KBM-7 (cell line): ENCODE measurements at regions not wholly inside any gene's neighbourhood (a gene's known extent, or its start where the extent isn't known, plus 50 kb on each side); places are given as distances from the start of the nearest gene placed in this dataset.

Experiments
- DNase-seq: peaks from one replicate; pipeline ENCODE4 v3.0.0-alpha.2; 2015
- in situ Hi-C: fragments of 300-500 bp; cut with MboI; formaldehyde crosslinking; loops from 2 replicates; pipeline ENCODE4 v1.14.3; 2020; ENCODE audit warnings: low sequenced_read_pairs, low pct_unique_long_range_greater_than_20kb, mixed read lengths

DNA sequence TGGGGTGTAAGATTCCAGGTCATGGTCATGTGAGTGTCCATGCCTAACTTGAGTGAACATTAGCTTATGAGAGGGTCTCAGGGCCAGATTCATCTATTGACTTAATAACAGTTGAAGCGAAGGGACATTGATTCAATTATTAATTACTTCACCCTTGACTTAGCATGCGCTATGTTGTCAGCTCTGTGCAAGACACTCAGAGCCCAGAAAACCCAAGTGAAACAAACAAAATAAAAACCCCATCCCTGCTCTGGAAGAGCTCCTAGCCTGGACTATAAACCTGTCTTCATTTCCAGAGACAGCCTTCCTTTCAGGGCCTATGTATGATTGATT lies 66.0 kb upstream of the TNS3 start:
- in situ Hi-C loops, result no loop called here
- no peak for DNase-seq

DNA sequence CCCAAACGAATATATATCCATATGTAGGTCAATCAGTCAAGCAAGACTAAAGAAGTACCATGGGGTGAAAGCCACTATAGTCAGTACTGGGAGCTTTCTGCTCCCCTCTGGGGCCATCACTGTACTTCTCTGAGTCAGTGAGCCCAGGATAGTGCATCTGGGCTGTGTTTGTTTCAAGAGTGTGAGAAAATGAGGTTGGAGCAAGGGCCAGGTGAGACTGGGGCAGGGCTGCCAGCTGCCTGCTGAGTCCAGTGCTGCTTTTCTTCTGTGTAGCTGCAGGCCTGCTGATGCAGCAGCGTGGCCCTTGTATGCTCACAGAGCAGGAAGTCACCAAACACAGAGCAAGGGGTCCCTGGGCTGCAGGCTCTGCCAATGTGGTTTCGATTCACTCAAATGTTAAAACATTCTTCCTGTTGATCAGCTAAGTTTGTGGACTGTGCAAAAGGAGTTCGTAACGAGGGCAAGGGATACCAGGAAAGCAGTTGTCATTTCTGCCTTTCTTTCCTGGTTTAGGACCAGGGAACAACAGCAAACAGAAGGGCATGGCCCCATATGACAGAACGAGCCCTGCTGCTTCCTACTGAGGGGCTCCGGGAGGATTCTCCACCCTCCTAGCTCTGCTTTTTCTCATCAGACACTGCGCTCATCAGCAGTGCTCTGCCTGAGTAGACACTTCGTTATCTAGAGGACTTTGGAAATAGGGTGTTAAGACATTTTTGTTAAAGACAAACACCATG lies 65.4 kb upstream of the TNS3 start:
- peak; percentile 24 for DNase-seq
- in situ Hi-C loops, result no loop called here

DNA sequence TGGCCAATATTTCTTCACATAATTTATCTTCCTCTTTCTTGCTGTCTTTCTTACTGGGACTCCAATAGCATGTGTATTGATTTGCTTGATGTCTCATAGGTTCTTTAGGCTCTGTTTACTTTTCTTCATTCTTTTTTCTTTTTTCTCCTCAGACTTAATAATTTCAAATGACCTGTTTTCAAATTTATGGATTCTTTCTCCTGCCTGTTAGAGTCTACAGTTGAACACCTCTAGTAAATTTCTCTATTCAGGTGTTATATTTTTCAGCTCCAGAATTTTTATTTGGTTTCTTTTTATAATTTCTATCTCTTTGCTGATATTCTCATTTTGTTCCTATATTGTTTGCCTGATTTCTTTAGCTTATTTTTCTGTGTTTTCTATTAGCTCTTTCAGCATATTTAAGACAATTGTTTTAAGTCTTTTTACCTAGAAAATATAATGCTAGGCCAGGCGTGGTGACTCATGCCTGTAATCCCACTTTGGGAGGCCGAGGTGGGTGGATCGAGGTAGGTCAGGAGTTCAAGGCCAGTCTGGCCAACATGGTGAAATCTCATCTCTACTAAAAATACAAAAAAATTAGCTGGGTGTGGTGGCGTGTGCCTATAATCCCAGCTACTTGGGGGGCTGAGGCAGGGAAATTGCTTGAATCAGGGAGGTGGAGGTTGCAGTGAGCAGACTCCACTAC lies 61.9 kb upstream of the TNS3 start:
- in situ Hi-C loops, result no loop called here
- DNase-seq, result no peak

DNA sequence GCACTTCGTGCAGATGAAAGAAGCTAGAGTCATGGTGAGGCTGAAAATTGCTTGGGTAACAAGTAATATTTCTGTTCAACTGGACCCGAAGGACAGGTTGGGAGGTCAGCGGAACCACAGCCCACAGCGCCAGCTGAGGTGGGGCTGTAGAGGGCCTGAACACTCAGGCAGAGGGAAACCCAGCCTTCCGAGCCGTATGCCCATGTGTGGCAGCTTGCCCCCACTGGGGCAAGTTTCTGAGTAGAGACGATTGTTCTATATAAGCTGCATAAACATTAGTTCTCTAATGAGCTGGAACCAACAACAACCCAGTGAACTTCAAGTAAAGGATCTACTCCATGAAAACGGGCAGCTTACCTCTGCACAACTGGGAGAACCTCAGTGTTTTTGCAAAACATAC lies 58.4 kb upstream of the TNS3 start:
- DNase-seq, result no peak
- in situ Hi-C loops, result no loop called here

DNA sequence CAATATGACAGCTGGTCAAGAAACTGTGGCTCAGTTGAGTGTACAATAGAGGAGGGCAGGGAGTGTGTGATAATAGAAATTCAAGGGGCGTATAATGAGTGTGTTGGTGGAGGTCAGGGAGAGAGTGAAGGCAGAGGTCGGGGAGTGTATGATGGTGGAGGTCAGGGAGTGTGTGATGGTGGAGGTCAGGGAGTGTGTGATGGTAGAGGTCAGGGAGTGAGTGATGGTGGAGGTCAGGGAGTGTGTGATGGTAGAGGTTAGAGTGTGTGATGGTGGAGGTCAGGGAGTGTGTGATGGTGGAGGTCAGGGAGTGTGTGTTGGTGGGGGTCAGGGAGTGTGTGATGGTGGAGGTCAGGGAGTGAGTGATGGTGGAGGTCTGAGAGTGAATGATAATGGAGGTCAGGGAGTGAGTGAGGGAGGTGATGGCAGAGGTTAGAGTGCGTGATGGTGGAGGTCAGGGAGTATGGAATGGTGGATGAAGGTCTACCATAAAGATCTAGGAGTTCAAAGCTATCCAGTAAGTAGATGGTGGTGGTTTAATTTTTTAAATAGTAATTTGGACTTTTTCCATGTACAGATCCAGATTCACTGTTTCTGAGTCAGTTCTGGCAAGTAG lies 57.7 kb upstream of the TNS3 start:
- no peak for DNase-seq
- in situ Hi-C loops, result no loop called here

DNA sequence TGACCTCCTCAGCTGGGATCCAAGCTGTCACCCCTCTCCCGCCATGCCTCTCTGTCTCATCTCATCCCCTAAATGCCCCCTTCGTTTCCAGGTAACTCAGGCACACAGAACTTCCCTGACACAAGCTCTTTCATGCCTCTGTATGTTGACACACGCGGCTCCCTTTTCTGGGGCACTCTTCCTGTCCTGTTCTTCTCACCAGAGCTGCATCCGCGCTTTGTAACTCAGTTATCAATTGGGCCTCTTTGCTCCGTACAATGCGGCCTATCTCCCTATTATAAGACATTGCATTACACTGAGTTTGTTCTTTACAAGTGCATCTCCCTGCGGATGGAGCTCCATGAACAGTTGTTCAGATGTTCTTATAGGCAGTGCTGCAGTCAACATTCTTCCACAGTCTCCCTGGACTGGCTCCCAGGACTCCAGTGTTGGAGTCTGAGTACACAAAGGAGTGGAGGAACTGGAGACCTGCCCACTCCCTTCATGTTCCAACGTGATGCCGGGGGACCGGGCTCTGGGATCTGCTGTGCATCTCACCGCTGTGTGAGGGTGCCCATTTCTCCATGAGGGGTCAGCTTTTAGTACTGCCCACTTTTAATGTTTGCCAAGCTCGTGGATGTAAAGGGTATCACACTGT lies 56.9 kb upstream of the TNS3 start:
- DNase-seq, result no peak
- in situ Hi-C loops, result no loop called here

DNA sequence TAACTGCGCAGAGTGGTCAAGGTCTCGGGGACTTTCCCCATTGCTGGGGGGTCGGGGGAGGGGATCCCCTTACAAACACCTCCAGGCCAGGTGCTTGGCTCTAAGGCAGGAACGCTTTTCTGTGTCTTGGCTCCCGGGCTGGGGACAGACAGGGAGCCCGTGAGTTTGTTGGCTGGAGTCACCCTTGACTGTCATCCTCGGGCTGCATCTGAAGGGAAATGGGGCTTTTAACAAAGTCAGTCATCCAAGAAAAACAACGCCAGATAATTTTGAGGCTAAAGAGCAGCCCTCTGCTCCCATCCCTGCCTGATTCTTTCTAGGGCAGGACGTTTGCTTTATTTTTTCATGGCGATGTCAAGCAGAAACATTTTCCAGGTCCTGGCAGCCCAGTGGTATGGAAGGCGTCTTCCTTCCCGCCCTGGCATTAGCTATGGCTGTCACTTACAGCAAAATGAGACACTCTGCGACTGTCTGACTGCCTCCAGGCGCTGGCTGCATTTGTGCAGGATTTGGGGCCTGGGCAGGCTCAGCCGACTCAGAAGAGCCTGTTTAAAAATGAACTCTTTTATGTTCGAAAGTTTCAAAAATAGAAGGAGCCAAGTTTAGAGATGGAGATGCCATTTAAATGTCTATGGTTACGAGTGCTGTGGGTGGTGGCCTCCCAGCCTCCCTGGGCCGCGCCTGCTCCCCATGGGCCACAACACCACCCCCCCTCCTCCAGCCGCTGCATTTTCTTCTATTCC lies 54.7 kb upstream of the TNS3 start:
- no peak for DNase-seq
- in situ Hi-C loops, result no loop called here

DNA sequence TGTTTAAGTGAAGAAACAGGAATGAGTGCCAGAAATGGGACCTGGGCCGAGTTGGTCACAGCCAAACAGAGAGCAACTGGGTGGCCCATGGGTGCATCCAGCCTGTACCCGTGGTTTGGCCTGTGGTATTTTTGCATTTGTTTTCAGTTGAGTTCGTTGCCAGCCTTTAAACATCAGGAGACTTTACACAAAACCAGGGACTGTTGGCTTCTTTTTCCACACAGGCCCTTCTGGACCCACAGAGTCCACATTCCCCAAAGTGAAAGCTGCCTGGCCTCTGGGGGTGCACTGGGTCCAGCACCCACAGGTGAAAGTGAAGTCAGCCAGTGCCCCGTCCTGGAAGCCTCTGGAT lies 54.1 kb upstream of the TNS3 start:
- in situ Hi-C loops, result no loop called here

DNA sequence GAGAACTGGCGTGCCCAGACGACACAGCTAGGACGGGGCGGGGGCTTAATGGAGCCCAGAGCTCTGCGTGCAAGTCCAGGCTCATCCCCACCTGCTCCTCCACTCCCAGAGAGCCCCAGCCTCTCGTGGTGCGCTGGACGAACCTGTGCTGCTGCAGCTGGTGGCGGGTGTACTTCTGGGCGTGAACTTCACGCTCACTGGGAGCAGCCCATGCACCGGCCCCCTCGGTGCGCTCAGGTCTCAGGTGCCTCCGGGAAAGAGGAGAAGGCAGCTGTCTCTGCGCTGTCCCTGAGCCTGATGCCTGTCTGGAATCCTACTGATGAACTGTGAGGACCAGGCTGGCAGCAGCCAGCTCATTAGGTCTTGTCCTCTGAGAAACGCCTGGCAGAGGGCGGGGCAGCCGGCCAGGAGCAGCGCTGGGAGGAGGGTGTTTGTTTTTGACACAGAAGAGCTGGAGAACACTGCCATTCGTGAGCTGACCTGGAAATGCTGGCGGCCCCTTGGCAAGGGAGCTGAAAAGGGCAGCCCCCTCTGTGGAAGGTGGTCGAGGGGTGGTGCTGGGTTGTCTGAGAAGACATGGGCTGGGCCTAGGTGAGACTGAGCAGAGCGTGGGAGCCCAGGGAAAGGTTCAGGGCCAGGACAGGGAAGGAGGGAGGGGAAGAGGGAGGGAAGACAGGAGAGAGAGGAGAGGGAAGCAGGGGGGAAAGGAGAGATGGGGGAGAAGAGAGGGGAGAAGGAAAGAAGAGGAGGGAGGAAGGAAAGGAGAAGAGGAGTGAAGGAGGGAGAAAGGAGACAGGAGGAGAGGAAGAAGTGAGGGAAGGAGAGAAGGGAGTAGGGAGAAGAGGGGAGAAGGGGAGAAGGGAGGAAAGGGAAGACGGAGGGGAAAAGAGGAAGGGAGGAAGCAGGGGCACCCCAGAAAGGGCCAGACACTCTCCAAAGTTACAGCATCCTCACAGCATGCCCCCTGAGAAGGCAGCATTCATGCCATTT lies 53.5 kb upstream of the TNS3 start:
- in situ Hi-C loops, result no loop called here
- DNase-seq, result no peak

More for the DNA sequence above, 54.1 kb upstream of the TNS3 start:
- DNase-seq, result no peak

DNA sequence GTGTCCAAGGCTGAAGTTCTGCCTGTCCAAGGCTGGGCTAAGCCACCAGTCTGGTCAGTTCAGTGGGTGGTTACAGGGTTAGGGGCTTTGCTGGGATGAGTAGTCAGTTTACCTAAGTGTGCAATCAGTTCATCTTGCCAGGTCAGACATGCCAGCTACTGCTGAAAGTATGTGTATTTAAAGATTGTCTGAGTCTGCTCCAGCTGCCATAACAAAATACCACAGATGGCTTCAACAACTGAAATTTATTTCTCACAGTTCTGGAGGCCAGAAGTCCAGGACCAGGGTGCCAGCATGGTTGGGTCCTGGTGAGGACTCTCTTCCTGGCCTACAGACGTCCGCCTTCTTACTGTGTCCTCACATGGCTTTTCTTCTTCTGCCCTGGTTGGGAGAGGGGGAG lies 52.4 kb upstream of the TNS3 start:
- no peak for DNase-seq
- in situ Hi-C loops, result no loop called here

DNA sequence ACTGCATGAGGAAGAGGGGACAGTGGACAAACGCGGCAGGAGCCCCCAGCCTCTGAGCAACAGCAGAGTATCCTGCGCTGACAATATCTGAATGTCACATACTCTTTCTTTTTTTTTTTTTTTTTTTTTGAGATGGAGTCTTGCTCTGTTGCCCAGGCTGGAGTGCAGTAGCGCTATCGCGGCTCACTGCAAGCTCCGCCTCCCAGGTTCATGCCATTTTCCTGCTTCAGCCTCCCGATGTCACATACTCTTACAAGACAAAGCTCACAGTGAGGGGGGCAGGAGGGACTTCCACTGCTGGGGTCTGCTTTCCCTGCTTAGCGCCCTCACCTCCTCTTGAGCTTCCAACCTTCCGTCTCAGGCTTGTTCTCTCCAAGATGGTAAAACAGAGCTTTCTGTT lies 51.2 kb upstream of the TNS3 start:
- in situ Hi-C loops, result no loop called here
- DNase-seq, result no peak
